Hepatocyte (in vitro differentiated cells): ENCODE measurements at regions not wholly inside any gene's neighbourhood (a gene's known extent, or its start where the extent isn't known, plus 50 kb on each side); places are given as distances from the start of the nearest gene placed in this dataset.

Source experiments
- CTCF ChIP-seq: fragments of 200-600 bp; sonication (generic); IDR thresholded peaks from 2 replicates; pipeline ENCODE4 v1.5.1; 2016; ENCODE audit warnings: antibody characterized with exemption, mild to moderate bottlenecking; ENCODE audit not compliant: poor library complexity
- EZH2 ChIP-seq: fragments of 200-600 bp; sonication (generic); IDR thresholded peaks from 2 replicates; pipeline ENCODE4 v1.6.1; 2016; ENCODE audit warnings: antibody characterized with exemption, mild to moderate bottlenecking, borderline replicate concordance
- EZH2phosphoT487 ChIP-seq: fragments of 200-600 bp; sonication (generic); IDR thresholded peaks from one replicate; pipeline ENCODE4 v1.6.1; 2018; ENCODE audit warnings: antibody characterized with exemption, mild to moderate bottlenecking, low read depth, moderate library complexity; ENCODE audit not compliant: unreplicated experiment, severe bottlenecking

DNA sequence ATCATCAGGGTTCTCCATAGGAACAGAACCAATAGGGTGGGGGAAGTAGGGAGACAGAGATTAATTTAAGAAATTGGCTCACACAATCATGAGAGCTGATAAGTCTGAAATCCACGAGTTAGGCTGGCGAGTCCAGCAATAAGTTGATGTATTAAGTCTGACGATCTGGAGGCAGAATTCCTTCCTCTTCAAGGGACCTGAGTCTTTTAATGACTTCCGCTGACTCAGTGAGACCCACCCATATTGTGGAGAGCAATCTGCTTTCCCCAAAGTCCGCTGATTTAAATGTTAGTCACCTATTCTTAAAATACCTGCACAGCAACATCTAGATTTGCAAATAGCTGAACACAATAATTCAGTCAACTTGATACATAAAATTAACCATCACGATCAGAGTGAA, 97.8 kb downstream of the SPTSSA start:
- TF ChIP-seq EZH2phosphoT487 (no peak), CTCF (no peak), EZH2 (no peak)
